Right atrium auricular region (tissue), 2 donors: ENCODE measurements at regions not wholly inside any gene's neighbourhood (a gene's known extent, or its start where the extent isn't known, plus 50 kb on each side); places are given as distances from the start of the nearest gene placed in this dataset.

ENCODE experiments used
- DNase-seq: peaks from one replicate; pipeline ENCODE4 v3.0.0-alpha.2; 2019; ENCODE audit warnings: low spot score
- H3K27ac ChIP-seq, 2 donors: fragments of 200-600 bp; sonication (generic); 1 replicate in 1 of 2; 2 replicates in 1 of 2; pipeline ENCODE4 v1.5.1; 2016 to 2019
- H3K27me3 ChIP-seq, 2 donors: fragments of 200-600 bp; sonication (generic); one replicate each; pipeline versions ENCODE4 v1.5.1 to v1.6.0; 2017 to 2019
- H3K36me3 ChIP-seq: fragments of 200-600 bp; sonication (generic); one replicate; pipeline ENCODE4 v1.5.1; 2016
- H3K4me1 ChIP-seq, 2 donors: fragments of 200-600 bp; sonication (generic); one replicate each; pipeline versions ENCODE4 v1.5.1 to v1.6.0; 2017 to 2019
- H3K4me3 ChIP-seq, 2 donors: fragments of 200-600 bp; sonication (generic); 1 replicate in 1 of 2; 2 replicates in 1 of 2; pipeline ENCODE4 v1.5.1; 2017 to 2019; ENCODE audit warnings: mild to moderate bottlenecking in 1 of 2, moderate library complexity in 1 of 2
- H3K9me3 ChIP-seq, 2 donors: fragments of 200-600 bp; sonication (generic); one replicate each; pipeline ENCODE4 v1.5.1; 2019
- CTCF ChIP-seq, 2 donors: fragments of 200-600 bp; sonication (generic); IDR thresholded peaks; one replicate each; pipeline ENCODE4 v1.5.1; 2019; ENCODE audit warnings: antibody characterized with exemption in 2 of 2

DNA sequence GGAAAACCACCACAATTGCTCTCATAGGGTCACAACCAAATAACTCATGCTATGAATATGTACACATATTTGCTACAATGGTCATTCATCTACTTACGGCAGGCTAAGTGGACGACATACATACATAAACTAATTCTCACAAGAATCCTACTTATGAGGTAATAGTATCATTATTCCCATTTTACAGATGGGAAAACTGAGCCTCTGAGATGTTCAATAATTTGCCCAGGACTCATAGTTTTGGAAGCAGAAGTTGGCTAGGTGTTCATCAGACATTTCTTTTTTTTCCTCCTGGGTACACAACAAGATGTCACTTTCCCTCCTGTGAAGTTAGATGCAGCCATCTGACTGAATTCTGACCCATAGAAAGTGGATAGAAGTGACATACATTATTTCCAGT is 89.0 kb upstream of the PKDCC start:
- no peaks in the 10 kb centered on the region for H3K36me3 ChIP-seq
- H3K27ac ChIP-seq = no peak overlapping the region
- H3K4me3 ChIP-seq = no peak overlapping the region
- no peaks in the 10 kb centered on the region for H3K9me3 ChIP-seq
- no peak for TF ChIP-seq CTCF (IDR thresholded peaks at IDR 0.05)
- peaks cover 0 to 28% of the 10 kb centered on the region in 2 donors for H3K4me1 ChIP-seq
- H3K27me3 ChIP-seq = no peaks in the 10 kb centered on the region
- DNase-seq = no peak

DNA sequence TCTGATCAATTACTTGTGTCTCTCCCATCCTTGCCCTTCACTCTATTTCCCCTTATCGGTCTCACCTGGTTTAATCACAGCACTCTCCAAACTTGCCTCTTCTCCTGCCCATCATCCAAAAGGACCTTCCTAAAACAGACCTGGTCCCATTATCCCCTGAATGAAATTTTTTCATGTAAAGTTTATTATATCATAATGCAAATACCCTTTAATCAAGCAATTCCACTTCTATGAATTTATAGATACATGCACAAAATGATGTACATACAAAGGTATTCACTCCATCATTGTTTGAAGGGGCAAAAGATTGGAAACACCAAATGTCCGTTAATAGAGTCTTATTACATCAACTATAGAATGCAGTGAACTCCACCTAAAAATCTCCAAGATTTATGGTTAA is 88.1 kb upstream of the PKDCC start:
- Histone ChIP-seq H3K4me1 (peaks cover 0 to 31% of the 10 kb centered on the region in 2 donors), H3K27ac (no peak overlapping the region), H3K27me3 (no peaks in the 10 kb centered on the region), H3K9me3 (no peaks in the 10 kb centered on the region), H3K36me3 (no peaks in the 10 kb centered on the region), H3K4me3 (no peak overlapping the region)
- no peak for DNase-seq
- TF ChIP-seq CTCF (IDR thresholded peaks at IDR 0.05) = no peak

DNA sequence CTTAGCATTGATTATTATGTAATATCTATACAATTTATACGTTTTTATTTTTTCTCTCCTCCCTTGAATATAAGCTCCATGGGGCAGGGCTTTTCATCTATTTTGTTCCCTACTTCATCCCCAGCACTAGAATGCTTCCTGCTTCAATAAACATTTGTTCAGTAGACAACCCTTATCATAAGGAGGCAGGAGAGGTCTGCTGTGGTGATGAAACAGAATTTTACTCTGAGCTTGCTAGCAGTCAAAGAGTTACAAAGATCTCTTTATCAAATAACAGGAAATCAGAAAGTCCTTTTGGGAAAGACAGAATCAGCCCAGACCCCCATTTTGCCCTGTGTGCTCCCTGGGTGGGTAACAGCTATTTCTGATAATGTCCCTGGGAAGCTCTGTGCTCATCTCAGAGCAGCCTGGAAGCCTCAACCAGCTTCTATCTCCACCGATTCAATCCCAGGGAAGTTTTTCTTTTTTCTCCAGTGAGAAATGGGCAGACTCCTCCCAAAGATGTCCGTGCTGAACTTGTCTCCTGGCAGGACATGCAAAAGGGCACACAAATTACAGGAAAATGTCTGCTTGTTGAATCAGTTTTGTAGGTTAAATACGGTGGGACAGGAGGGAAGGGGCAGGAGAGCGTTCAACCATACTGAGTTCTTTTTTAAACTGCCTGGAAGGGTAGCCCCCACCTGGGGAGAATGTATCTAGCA is 84.7 kb upstream of the PKDCC start:
- peaks cover 0 to 54% of the 10 kb centered on the region in 2 donors for H3K4me1 ChIP-seq
- H3K4me3 ChIP-seq = no peak overlapping the region
- no peaks in the 10 kb centered on the region for H3K27me3 ChIP-seq
- no peaks in the 10 kb centered on the region for H3K36me3 ChIP-seq
- no peak for DNase-seq
- no peaks in the 10 kb centered on the region for H3K9me3 ChIP-seq
- TF ChIP-seq CTCF (IDR thresholded peaks at IDR 0.05) = no peak
- peak overlapping the region; percentile 59 to 91 for H3K27ac ChIP-seq

- TF ChIP-seq CTCF (IDR thresholded peaks at IDR 0.05) = no peak
- Histone ChIP-seq H3K4me3 (no peak overlapping the region), H3K9me3 (no peaks in the 10 kb centered on the region), H3K36me3 (no peaks in the 10 kb centered on the region), H3K27me3 (no peaks in the 10 kb centered on the region), H3K27ac (peak overlapping the region; percentile 59 to 91), H3K4me1 (peaks cover 0 to 57% of the 10 kb centered on the region in 2 donors)
- peak; percentile 89 for DNase-seq
Observed at GRCh38 chr2:41963661-41964525, 83.9 kb upstream of the PKDCC start.

- H3K27me3 ChIP-seq = no peaks in the 10 kb centered on the region
- DNase-seq = no peak
- no peak for TF ChIP-seq CTCF (IDR thresholded peaks at IDR 0.05)
- H3K4me1 ChIP-seq = peaks cover 0 to 57% of the 10 kb centered on the region in 2 donors
- no peaks in the 10 kb centered on the region for H3K36me3 ChIP-seq
- H3K27ac ChIP-seq = peak overlapping the region; percentile 83 to 91
- no peak overlapping the region for H3K4me3 ChIP-seq
- no peaks in the 10 kb centered on the region for H3K9me3 ChIP-seq
Observed at GRCh38 chr2:41965173-41965908, 82.5 kb upstream of the PKDCC start.
